Neural progenitor cell (in vitro differentiated cells): ENCODE measurements at regions not wholly inside any gene's neighbourhood (a gene's known extent, or its start where the extent isn't known, plus 50 kb on each side); places are given as distances from the start of the nearest gene placed in this dataset.

Experiments
- CTCF ChIP-seq: fragments of 200-600 bp; sonication (generic); IDR thresholded peaks from 2 replicates; pipeline ENCODE4 v1.5.1; 2017; ENCODE audit warnings: antibody characterized with exemption, mild to moderate bottlenecking
- EZH2 ChIP-seq: fragments of 200-600 bp; sonication (generic); IDR thresholded peaks from 2 replicates; pipeline ENCODE4 v1.6.1; 2017; ENCODE audit warnings: antibody characterized with exemption, mild to moderate bottlenecking, moderate library complexity
- EZH2phosphoT487 ChIP-seq: fragments of 200-600 bp; sonication (generic); IDR thresholded peaks from 2 replicates; pipeline ENCODE4 v1.6.1; 2017; ENCODE audit warnings: antibody characterized with exemption

DNA sequence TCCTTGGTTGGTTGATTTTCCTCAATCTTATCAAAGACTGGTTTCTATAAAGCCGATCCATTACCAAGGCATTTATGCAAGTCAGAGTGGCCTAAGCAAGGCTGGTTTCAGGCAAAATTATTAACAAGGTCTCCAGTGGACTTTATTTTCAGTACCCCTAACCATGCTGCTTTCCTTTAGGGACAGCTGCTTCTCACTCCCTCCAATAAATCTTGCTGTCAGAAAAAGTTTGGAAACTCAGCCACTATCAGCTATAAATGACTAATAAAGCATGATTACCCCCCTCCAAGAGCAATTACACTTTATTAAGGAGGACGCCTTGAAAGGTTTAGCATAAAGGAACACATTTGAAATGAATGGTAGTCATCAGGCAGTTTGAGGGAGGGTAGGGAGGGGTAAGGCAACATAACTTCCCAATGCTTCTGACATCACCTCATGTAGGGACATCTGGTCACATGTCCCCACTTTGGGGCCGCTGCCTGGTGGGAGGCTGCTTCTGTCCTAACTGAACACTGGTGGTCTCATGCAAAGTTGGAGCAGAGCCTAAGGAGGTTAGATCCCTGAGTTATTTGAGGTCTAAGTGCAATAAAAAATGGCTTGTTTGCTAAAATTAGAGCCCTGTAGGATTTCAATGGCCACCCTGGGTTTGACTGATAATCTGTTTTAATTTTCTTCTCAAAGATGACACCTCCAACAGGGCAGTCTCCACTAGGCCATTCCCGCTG, 58.0 kb upstream of the TMEM178A start:
- no peak for TF ChIP-seq CTCF
- TF ChIP-seq EZH2 = no peak
- TF ChIP-seq EZH2phosphoT487 = no peak
